Erythroblast (primary cell): ENCODE measurements at regions not wholly inside any gene's neighbourhood (a gene's known extent, or its start where the extent isn't known, plus 50 kb on each side); places are given as distances from the start of the nearest gene placed in this dataset.

Source experiments
- GATA1 ChIP-seq: IDR thresholded peaks from 2 replicates; pipeline ENCODE4 v1.6.1; 2011; ENCODE audit warnings: low read depth, mild to moderate bottlenecking, control low read depth, low read length, moderate library complexity
- POLR2A ChIP-seq: IDR thresholded peaks from 2 replicates; pipeline ENCODE4 v1.6.1; 2011; ENCODE audit warnings: mild to moderate bottlenecking, low read length

DNA sequence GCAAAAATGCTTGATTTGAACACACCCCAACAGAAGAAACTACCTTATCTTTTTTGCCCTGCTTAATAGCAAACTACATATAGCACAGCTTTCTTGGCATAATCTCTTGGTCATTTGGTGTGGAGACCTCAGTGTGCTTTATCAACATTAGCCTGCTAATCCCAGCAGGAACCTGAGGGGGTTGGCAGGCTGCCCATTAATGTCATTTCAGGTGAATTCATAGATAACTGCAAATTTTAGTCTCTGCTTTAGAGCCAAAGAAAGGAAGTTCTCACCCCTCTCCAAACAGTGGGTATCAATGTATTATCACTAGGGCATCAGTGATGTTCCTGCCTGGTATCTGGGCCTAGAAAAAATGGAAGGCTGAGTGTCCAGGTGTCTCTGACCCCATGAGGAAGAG is 489.0 kb downstream of the NTRK2 start:
- TF ChIP-seq POLR2A, result no peak
- no peak for TF ChIP-seq GATA1
